22Rv1 (cell line): ENCODE measurements at regions not wholly inside any gene's neighbourhood (a gene's known extent, or its start where the extent isn't known, plus 50 kb on each side); places are given as distances from the start of the nearest gene placed in this dataset.

Experiments used
- H3K27ac ChIP-seq: fragments of 450-650 bp; 2 replicates; pipeline ENCODE4 v1.5.1; 2017
- CTCF ChIP-seq: fragments of 450-650 bp; IDR thresholded peaks from 2 replicates; pipeline ENCODE4 v1.5.1; 2017; ENCODE audit warnings: mild to moderate bottlenecking
- ZFX ChIP-seq: fragments of 450-650 bp; IDR thresholded peaks from 2 replicates; pipeline ENCODE4 v1.6.1; 2017; ENCODE audit warnings: antibody characterized with exemption, borderline replicate concordance

- TF ChIP-seq CTCF (no peak), ZFX (no peak)
- H3K27ac ChIP-seq = no peak overlapping the region
Observed at GRCh38 chr5:125659316-125660023, 763.7 kb upstream of the GRAMD2B start.

GRCh38 chr5:125660231-125660895, 762.8 kb upstream of the GRAMD2B start:
- TF ChIP-seq CTCF = no peak
- no peak for TF ChIP-seq ZFX
- H3K27ac ChIP-seq = no peak overlapping the region

- TF ChIP-seq CTCF = no peak
- no peak for TF ChIP-seq ZFX
- no peak overlapping the region for H3K27ac ChIP-seq
Observed at GRCh38 chr5:125661584-125661983, 761.6 kb upstream of the GRAMD2B start.

GRCh38 chr5:125668884-125669283, 754.3 kb upstream of the GRAMD2B start:
- TF ChIP-seq ZFX = no peak
- TF ChIP-seq CTCF = no peak
- no peak overlapping the region for H3K27ac ChIP-seq

GRCh38 chr5:125673359-125673950, 749.8 kb upstream of the GRAMD2B start:
- 0 out of 2 replicates have a peak, but pooled peaks have one; percentile 10 for TF ChIP-seq CTCF
- no peak for TF ChIP-seq ZFX
- H3K27ac ChIP-seq = no peak overlapping the region

- TF ChIP-seq ZFX (no peak), CTCF (no peak)
- no peak overlapping the region for H3K27ac ChIP-seq
Observed at GRCh38 chr5:125679522-125679921, 743.7 kb upstream of the GRAMD2B start.

GRCh38 chr5:125683669-125684068, 739.5 kb upstream of the GRAMD2B start:
- H3K27ac ChIP-seq = no peak overlapping the region
- TF ChIP-seq CTCF (no peak), ZFX (no peak)
